ENCODE measurements at regions not wholly inside any gene's neighbourhood (a gene's known extent, or its start where the extent isn't known, plus 50 kb on each side); places are given as distances from the start of the nearest gene placed in this dataset.

GRCh38 chr17:33797181-33797580 lies 457.9 kb upstream of the CCL2 start:
- DNase-seq: no peak

DNA sequence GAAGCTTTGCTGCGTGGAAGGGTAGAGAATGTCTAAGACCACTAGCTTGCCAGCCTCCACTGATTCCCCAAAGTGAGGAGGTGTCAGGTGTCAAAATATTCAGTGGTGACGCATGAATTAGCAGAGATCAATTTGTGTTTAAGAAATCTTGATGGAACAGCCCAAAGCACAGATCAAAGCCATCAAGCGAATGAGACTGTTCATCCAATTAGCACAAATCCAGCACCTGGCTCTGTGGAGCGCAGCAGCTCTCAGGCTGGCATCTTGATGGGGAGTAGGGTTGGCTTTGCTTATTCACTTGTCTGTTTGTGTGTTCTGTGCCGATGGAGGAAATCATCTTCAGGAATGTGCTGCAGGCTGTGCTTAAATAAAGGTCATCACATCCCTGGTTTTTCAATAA lies 456.8 kb upstream of the CCL2 start:
- DNase-seq: no peak

GRCh38 chr17:33802349-33803198 lies 452.5 kb upstream of the CCL2 start:
- no peak for DNase-seq

DNA sequence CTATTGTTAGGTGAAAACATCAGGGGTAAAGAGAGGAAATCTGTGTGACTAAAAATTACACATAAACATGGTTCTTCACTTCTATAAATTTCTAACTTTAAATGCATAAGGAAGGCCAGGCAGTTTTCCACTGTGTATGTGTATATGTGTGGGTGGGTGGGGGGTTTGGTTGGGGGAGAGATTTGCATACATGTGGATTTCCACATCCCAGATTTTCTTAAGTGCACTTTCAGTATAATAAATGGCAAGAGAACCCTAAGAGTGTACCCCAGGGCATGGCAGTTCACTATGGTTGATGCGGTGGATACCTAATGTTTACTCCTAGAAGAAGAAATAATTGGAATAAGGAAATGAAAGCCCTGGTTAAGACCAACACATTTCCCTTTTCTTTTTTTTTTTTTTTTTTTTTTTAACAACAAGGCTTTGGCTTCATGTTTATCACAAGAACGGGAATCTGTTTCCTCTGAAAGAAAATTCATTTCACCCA lies 451.8 kb upstream of the CCL2 start:
- no peak for DNase-seq

- no peak for DNase-seq
Observed at GRCh38 chr17:33803686-33804085, 451.4 kb upstream of the CCL2 start.

- no peak for DNase-seq
Observed at GRCh38 chr17:33804401-33804800, 450.7 kb upstream of the CCL2 start.

DNA sequence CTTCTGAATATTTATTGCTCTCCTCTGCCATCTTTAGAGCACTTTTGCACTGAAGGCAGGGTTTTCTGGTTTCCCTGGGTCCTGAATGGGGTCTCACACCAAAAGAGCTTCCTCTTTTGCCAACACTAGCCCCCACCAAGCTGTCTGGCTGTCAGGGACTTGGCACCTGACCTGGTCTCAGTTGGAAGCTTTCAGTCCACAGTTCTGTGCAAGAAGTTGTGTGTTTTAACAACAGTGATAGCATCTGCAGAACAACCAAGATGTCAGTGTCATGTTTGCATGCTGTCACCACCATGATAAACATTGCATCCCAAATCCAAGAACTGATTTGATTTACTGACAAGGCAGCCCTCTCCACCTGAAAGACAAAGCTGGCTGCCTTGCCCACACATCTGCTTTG lies 448.5 kb upstream of the CCL2 start:
- no peak for DNase-seq

- DNase-seq: no peak
Observed at GRCh38 chr17:33809748-33810147, 445.3 kb upstream of the CCL2 start.

DNA sequence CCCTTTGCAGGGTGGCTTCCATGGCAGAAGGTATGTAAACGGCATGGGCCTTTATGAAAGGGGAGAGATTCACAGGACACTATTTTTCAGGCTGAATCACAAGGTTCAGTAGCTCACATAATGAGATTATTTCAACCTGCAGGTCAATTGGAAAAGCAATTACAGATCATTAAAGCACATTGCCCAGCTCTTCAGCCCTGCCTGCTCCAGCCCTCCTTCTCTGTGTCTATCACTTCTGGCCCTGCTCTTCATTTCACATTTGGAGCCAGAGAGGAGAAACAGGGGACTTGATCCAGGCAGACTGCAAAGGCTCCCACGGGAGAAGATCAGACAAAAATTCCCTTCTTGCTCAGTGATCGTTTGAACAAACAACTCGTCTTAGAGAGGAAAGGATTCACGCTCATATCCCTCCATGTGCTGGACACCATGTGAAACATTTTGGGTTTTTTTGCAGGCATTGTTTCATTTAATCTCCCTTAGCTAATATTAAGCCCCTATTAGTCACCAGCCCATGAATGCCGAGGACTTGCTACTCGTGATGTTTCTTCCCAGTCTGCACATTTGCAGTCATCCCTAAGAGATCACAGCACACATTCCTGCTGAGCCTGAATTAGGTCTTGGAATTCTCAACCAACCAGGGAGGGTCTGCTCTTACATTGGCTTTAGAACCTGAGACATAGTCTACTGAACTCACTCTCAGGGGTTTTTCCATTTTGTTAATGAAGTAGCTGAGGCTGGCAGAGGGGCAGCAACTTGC lies 443.9 kb upstream of the CCL2 start:
- DNase-seq: no peak

- DNase-seq: no peak
Observed at GRCh38 chr17:33811984-33812577, 443.0 kb upstream of the CCL2 start.

DNA sequence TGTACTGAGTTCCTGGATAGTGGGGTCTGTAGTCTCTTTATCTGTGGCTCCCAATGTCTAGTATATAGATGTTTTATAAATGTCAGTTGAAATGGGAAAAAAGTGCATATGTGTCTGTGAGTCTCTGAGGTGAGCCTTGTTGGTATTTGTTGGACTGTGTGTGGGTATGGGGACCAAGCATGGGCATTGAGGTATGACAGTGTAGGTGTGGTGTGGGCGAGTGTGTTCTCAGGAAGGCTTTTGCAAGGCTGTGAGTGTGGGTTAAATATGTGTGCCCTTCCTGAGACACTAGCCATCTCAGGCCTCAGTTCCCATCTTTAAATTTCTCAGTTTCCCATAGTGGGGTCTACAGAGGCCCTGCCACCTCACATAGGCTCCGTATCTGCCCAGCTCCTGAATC lies 440.2 kb upstream of the CCL2 start:
- DNase-seq: no peak

GRCh38 chr17:33816036-33816435 lies 439.0 kb upstream of the CCL2 start:
- no peak for DNase-seq

- DNase-seq: no peak
Observed at GRCh38 chr17:33816842-33817617, 438.1 kb upstream of the CCL2 start.

DNA sequence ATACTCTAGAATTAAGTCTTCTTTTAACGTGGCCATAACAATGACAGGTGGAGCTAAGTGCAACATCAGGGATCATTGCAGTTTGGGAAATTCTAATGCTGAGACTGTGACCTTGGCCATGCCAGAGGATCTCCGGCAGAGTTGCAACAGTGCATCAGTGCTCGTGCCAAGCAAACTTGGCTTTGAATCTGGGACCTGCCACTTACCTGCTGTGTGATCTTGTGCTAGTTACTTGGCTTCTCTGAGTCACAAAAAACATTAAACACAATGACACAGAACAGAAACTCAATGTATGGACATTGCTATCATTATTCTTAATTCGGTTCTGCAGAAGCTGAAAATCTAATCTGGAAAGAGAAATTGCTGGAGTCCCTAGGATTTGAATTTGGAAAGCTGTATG lies 435.5 kb upstream of the CCL2 start:
- DNase-seq: no peak

- no peak for DNase-seq
Observed at GRCh38 chr17:33832262-33832661, 422.8 kb upstream of the CCL2 start.

GRCh38 chr17:33837281-33837680 lies 417.8 kb upstream of the CCL2 start:
- DNase-seq: peak; percentile 66

GRCh38 chr17:33838281-33838680 lies 416.8 kb upstream of the CCL2 start:
- no peak for DNase-seq

- peak; percentile 18 for DNase-seq
Observed at GRCh38 chr17:33847900-33848299, 407.2 kb upstream of the CCL2 start.

DNA sequence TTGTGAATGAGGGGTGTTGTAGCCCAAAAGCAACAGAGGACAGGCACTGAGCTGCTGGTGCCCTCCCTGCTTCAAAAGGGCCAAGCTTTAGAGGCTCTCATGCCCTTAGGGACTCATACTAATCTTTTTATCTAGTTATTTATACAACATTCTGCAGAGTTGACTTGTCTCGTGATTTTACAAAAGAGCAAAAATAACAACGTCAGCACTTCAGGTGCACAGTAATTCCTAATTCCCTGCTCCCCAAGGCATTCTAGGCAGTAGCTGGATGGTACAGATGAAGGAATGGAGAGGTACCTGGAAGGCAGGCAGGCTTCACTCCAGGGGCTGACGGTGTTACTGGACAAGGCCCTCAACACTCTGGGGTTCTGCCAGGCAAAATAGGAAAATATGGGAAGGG lies 406.7 kb upstream of the CCL2 start:
- no peak for DNase-seq

- DNase-seq: no peak
Observed at GRCh38 chr17:33854596-33854995, 400.5 kb upstream of the CCL2 start.

DNA sequence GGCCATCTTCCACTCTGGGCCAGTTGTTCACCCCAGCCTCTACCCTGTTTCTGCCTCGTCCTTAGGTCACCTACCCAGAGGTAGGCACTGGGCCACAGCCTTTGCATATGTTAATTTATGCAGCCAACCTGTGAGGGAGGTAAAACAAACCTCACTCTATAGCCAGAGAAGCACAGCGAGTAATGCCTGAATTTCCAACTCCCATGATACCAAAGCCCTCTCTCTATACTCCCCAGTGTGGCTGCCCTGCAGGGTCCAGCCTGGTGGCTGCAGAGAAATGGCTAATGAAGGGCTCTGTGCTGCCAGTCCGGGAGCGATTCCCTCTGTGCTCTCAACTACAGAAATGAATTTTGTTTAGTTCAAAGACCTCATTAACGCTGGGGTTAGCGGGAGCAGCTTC lies 397.0 kb upstream of the CCL2 start:
- no peak for DNase-seq

GRCh38 chr17:33858682-33859081 lies 396.4 kb upstream of the CCL2 start:
- DNase-seq: no peak

Measured in NCI-H187 treated with DMSO at 0.1 percent for 48 hours (cell line).